ENCODE measurements at regions not wholly inside any gene's neighbourhood (a gene's known extent, or its start where the extent isn't known, plus 50 kb on each side); places are given as distances from the start of the nearest gene placed in this dataset.

- no peak for DNase-seq
Measured at GRCh38 chr22:48567213-48567975, 1260.3 kb downstream of the BRD1 start.

GRCh38 chr22:48566741-48567140, 1260.9 kb downstream of the BRD1 start:
- DNase-seq: no peak

- no peak for DNase-seq
Measured at GRCh38 chr22:48565901-48566501, 1261.7 kb downstream of the BRD1 start.

GRCh38 chr22:48564995-48565394, 1262.7 kb downstream of the BRD1 start:
- DNase-seq: no peak

- no peak for DNase-seq
Measured at GRCh38 chr22:48563966-48564330, 1263.7 kb downstream of the BRD1 start.

- no peak for DNase-seq
Measured at GRCh38 chr22:48563118-48563965, 1264.3 kb downstream of the BRD1 start.

GRCh38 chr22:48561676-48562075, 1266.0 kb downstream of the BRD1 start:
- DNase-seq: no peak

GRCh38 chr22:48560836-48561235, 1266.8 kb downstream of the BRD1 start:
- no peak for DNase-seq

GRCh38 chr22:48560389-48560751, 1267.3 kb downstream of the BRD1 start:
- no peak for DNase-seq

- DNase-seq: no peak
Measured at GRCh38 chr22:48559647-48560388, 1267.9 kb downstream of the BRD1 start.

GRCh38 chr22:48558606-48559402, 1268.9 kb downstream of the BRD1 start:
- DNase-seq: no peak

GRCh38 chr22:48558016-48558415, 1269.7 kb downstream of the BRD1 start:
- DNase-seq: no peak

- DNase-seq: no peak
Measured at GRCh38 chr22:48557473-48557872, 1270.2 kb downstream of the BRD1 start.

GRCh38 chr22:48556751-48557150, 1270.9 kb downstream of the BRD1 start:
- no peak for DNase-seq

GRCh38 chr22:48556222-48556621, 1271.5 kb downstream of the BRD1 start:
- DNase-seq: no peak

GRCh38 chr22:48555606-48556005, 1272.1 kb downstream of the BRD1 start:
- no peak for DNase-seq

GRCh38 chr22:48554893-48555572, 1272.6 kb downstream of the BRD1 start:
- peak; percentile 35 for DNase-seq

- no peak for DNase-seq
Measured at GRCh38 chr22:48553694-48554308, 1273.9 kb downstream of the BRD1 start.

GRCh38 chr22:48553119-48553518, 1274.6 kb downstream of the BRD1 start:
- no peak for DNase-seq

GRCh38 chr22:48551716-48552268, 1275.9 kb downstream of the BRD1 start:
- DNase-seq: no peak

GRCh38 chr22:48551061-48551460, 1276.6 kb downstream of the BRD1 start:
- DNase-seq: no peak
